ENCODE measurements at regions not wholly inside any gene's neighbourhood (a gene's known extent, or its start where the extent isn't known, plus 50 kb on each side); places are given as distances from the start of the nearest gene placed in this dataset.

GRCh38 chr14:85315290-85315689, 214.7 kb upstream of the FLRT2 start:
- no peak for TF ChIP-seq NR2C2 (CRISPR knock-in tag; IDR thresholded peaks at IDR 0.05)
- TF ChIP-seq CTCF (IDR thresholded peaks at IDR 0.05): no peak
- TF ChIP-seq NFYB (CRISPR knock-in tag; conservative IDR thresholded peaks at IDR 0.05; ENCODE audit: low read depth): no peak
- no peak for TF ChIP-seq STAT6 (CRISPR knock-in tag; conservative IDR thresholded peaks at IDR 0.05; ENCODE audit: low read depth)
- TF ChIP-seq ETV6 (CRISPR knock-in tag; IDR thresholded peaks at IDR 0.05): no peak
- TF ChIP-seq FOXP1 (CRISPR knock-in tag; IDR thresholded peaks at IDR 0.05; ENCODE audit: borderline replicate concordance): no peak
- no peak for TF ChIP-seq MAX (CRISPR knock-in tag; IDR thresholded peaks at IDR 0.05)
- TF ChIP-seq, protein P1, sequence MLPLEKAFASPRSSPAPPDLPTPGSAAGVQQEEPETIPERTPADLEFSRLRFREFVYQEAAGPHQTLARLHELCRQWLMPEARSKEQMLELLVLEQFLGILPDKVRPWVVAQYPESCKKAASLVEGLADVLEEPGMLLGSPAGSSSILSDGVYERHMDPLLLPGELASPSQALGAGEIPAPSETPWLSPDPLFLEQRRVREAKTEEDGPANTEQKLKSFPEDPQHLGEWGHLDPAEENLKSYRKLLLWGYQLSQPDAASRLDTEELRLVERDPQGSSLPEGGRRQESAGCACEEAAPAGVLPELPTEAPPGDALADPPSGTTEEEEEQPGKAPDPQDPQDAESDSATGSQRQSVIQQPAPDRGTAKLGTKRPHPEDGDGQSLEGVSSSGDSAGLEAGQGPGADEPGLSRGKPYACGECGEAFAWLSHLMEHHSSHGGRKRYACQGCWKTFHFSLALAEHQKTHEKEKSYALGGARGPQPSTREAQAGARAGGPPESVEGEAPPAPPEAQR (CRISPR knock-in tag; IDR thresholded peaks at IDR 0.05): no peak
- TF ChIP-seq JUN (CRISPR knock-in tag; IDR thresholded peaks at IDR 0.05): no peak
- TF ChIP-seq TEAD1 (CRISPR knock-in tag; IDR thresholded peaks at IDR 0.05): no peak
- no peak for TF ChIP-seq FOXJ3 (CRISPR knock-in tag; IDR thresholded peaks at IDR 0.05; ENCODE audit: borderline replicate concordance)
- TF ChIP-seq ZNF219 (CRISPR knock-in tag; IDR thresholded peaks at IDR 0.05; ENCODE audit: borderline replicate concordance): no peak

Measured in WTC11 (cell line).